ENCODE measurements at regions not wholly inside any gene's neighbourhood (a gene's known extent, or its start where the extent isn't known, plus 50 kb on each side); places are given as distances from the start of the nearest gene placed in this dataset.

- H3K9me3 ChIP-seq: no peaks in the 10 kb centered on the region
- ATAC-seq (no peak), DNase-seq (no peak)
- H3K4me1 ChIP-seq: peaks cover 0 to 3% (median 0%) of the 10 kb centered on the region in 12 donors
- H3K36me3 ChIP-seq: no peaks in the 10 kb centered on the region
- no peak overlapping the region for H3K4me3 ChIP-seq
- TF ChIP-seq POLR2A (IDR thresholded peaks at IDR 0.05) (no peak), CTCF (IDR thresholded peaks at IDR 0.05) (no peak)
- intact Hi-C loops (cut with DNase I): no loop called here
- no peak overlapping the region for H3K27ac ChIP-seq
- 74 to 83% (median 77%) methylated on average over 5 of the region's 5 CpGs for WGBS, 4 donors
- H3K27me3 ChIP-seq: no peaks in the 10 kb centered on the region
Observed at GRCh38 chr3:82637574-82637973, 876.1 kb upstream of the GBE1 start.

GRCh38 chr3:82636177-82636576 is 874.7 kb upstream of the GBE1 start:
- TF ChIP-seq POLR2A (IDR thresholded peaks at IDR 0.05) (no peak), CTCF (IDR thresholded peaks at IDR 0.05) (no peak)
- H3K4me3 ChIP-seq: no peak overlapping the region
- ATAC-seq: no peak

GRCh38 chr3:82633319-82633718 is 871.9 kb upstream of the GBE1 start:
- TF ChIP-seq POLR2A (IDR thresholded peaks at IDR 0.05) (no peak), CTCF (IDR thresholded peaks at IDR 0.05) (no peak)
- no peaks in the 10 kb centered on the region for H3K27me3 ChIP-seq
- no peak overlapping the region for H3K27ac ChIP-seq
- no peaks in the 10 kb centered on the region for H3K36me3 ChIP-seq
- 45 to 51% (median 49%) methylated on average over 1 of the region's 1 CpG for WGBS, 4 donors
- H3K4me3 ChIP-seq: no peak overlapping the region
- no peaks in the 10 kb centered on the region for H3K4me1 ChIP-seq
- intact Hi-C loops (cut with DNase I): no loop called here
- DNase-seq: no peak
- peaks cover 0 to 6% (median 0%) of the 10 kb centered on the region in 12 donors for H3K9me3 ChIP-seq
- ATAC-seq: no peak

More at GRCh38 chr3:82636177-82636576, 874.7 kb upstream of the GBE1 start:
- intact Hi-C loops (cut with DNase I): no loop called here
- H3K27me3 ChIP-seq: no peaks in the 10 kb centered on the region
- DNase-seq: no peak
- no peaks in the 10 kb centered on the region for H3K36me3 ChIP-seq
- H3K27ac ChIP-seq: no peak overlapping the region
- H3K9me3 ChIP-seq: peaks cover 0 to under 1% (median 0%) of the 10 kb centered on the region in 12 donors
- 62 to 71% (median 69%) methylated on average over 1 of the region's 1 CpG for WGBS, 4 donors
- peaks cover 0 to 3% (median 0%) of the 10 kb centered on the region in 12 donors for H3K4me1 ChIP-seq

- 78 to 87% (median 81%) methylated on average over 3 of the region's 3 CpGs for WGBS, 4 donors
Observed at GRCh38 chr3:82629937-82630336, 868.5 kb upstream of the GBE1 start.

More at GRCh38 chr3:82629937-82630336, 868.5 kb upstream of the GBE1 start:
- Histone ChIP-seq H3K36me3 (no peaks in the 10 kb centered on the region), H3K9me3 (peaks cover 0 to 6% (median 0%) of the 10 kb centered on the region in 12 donors), H3K4me1 (no peaks in the 10 kb centered on the region), H3K27me3 (no peaks in the 10 kb centered on the region), H3K27ac (no peak overlapping the region), H3K4me3 (no peak overlapping the region)
- no peak for TF ChIP-seq POLR2A (IDR thresholded peaks at IDR 0.05)
- no peak for TF ChIP-seq CTCF (IDR thresholded peaks at IDR 0.05)
- intact Hi-C loops (cut with DNase I): no loop called here
- ATAC-seq (no peak), DNase-seq (no peak)

Measured in heart left ventricle (tissue), 16 donors.